Endothelial cell of umbilical vein (primary cell): ENCODE measurements at regions not wholly inside any gene's neighbourhood (a gene's known extent, or its start where the extent isn't known, plus 50 kb on each side); places are given as distances from the start of the nearest gene placed in this dataset.

Source experiments
- BruUV-seq: library from RNA; stranded (reverse); fragments of 400-500 nt; replicated peaks from 2 replicates; lab custom pipeline; 2021; lab: Mats Ljungman, UMichigan
- CTCF ChIA-PET: fragments of 300-600, 350-600 bp; sonication (Branson Sonifier 250); formaldehyde crosslinking; loops from one replicate; lab custom pipeline; 2021; ENCODE audit warnings: antibody characterized with exemption, inconsistent platforms; lab: Charles Lee
- POLR2A ChIA-PET: fragments of 300-600, 350-600 bp; sonication (Branson Sonifier 250); formaldehyde crosslinking; loops from one replicate; lab custom pipeline; 2021; ENCODE audit warnings: antibody characterized with exemption, inconsistent platforms; lab: Charles Lee
- DNase-seq: peaks from one replicate; pipeline ENCODE4 v3.0.0-alpha.2; 2011; ENCODE audit warnings: low read depth, low spot score
- FAIRE-seq: peaks from 2 replicates; lab custom pipeline; 2011; peaks lifted over from hg19 to GRCh38; lab: Jason Lieb, UNC
- H2AFZ ChIP-seq: 2 replicates; pipeline ENCODE4 v1.6.0; 2012; ENCODE audit warnings: low read depth, low read length, control low read depth, inconsistent platforms
- H3K27ac ChIP-seq: 2 replicates; pipeline ENCODE4 v1.5.1; 2011; ENCODE audit warnings: low read depth, mild to moderate bottlenecking, control low read depth, low read length, moderate library complexity; ENCODE audit not compliant: insufficient read depth
- H3K27me3 ChIP-seq, 2 experiments: 2 replicates each; pipeline versions ENCODE4 v1.6.0 to v1.6.1; 2011; ENCODE audit warnings: low read length in 2 of 2, mixed read lengths in 1 of 2; ENCODE audit not compliant: control insufficient read depth in 2 of 2, insufficient read depth in 2 of 2
- H3K36me3 ChIP-seq, 2 experiments: 2 replicates in 1 of 2; 3 replicates in 1 of 2; pipeline ENCODE4 v1.5.1; 2011; ENCODE audit warnings: low read length in 2 of 2, mild to moderate bottlenecking in 1 of 2, moderate library complexity in 1 of 2; ENCODE audit not compliant: control insufficient read depth in 2 of 2, insufficient read depth in 2 of 2; ENCODE audit errors: extremely low read depth in 1 of 2
- H3K4me1 ChIP-seq: 3 replicates; pipeline ENCODE4 v1.5.1; 2011; ENCODE audit warnings: mild to moderate bottlenecking, low read length; ENCODE audit not compliant: control insufficient read depth, insufficient read depth; ENCODE audit errors: extremely low read depth
- H3K4me2 ChIP-seq: 2 replicates; pipeline ENCODE4 v1.6.1; 2011; ENCODE audit warnings: low read length, control low read depth, mixed read lengths; ENCODE audit not compliant: insufficient read depth
- H3K4me3 ChIP-seq, 3 experiments: fragments of 200-600 bp in 1 of 3; sonication (generic), shearing (Covaris generic) in 1 of 3; replicated peaks in 1 of 3; 2 replicates each; pipeline ENCODE4 v1.5.1; 2011 to 2016; ENCODE audit warnings: control low read depth in 3 of 3, low read length in 3 of 3, mild to moderate bottlenecking in 2 of 3, inconsistent platforms in 1 of 3, low read depth in 1 of 3, moderate library complexity in 1 of 3; ENCODE audit not compliant: insufficient read depth in 1 of 3
- H3K79me2 ChIP-seq: 2 replicates; pipeline ENCODE4 v1.6.0; 2012; ENCODE audit warnings: low read length, inconsistent platforms; ENCODE audit not compliant: control insufficient read depth, insufficient read depth
- H3K9ac ChIP-seq: replicated peaks from 2 replicates; pipeline ENCODE3; 2011; ENCODE audit warnings: low read length, control low read depth; ENCODE audit not compliant: insufficient read depth; ENCODE audit errors: extremely low read depth
- H3K9me1 ChIP-seq: replicated peaks from 3 replicates; pipeline ENCODE4 v1.6.0; 2011; ENCODE audit warnings: mild to moderate bottlenecking, low read length; ENCODE audit not compliant: control insufficient read depth, insufficient read depth; ENCODE audit errors: extremely low read depth
- H3K9me3 ChIP-seq: replicated peaks from 2 replicates; pipeline ENCODE4 v1.5.1; 2012; ENCODE audit warnings: low read length, inconsistent platforms; ENCODE audit not compliant: control insufficient read depth, insufficient read depth
- H4K20me1 ChIP-seq: replicated peaks from 2 replicates; pipeline ENCODE3; 2011; ENCODE audit warnings: mild to moderate bottlenecking, low read length; ENCODE audit not compliant: control insufficient read depth, insufficient read depth; ENCODE audit errors: extremely low read depth
- CTCF ChIP-seq, 2 donors: IDR thresholded peaks; 1 replicate in 1 of 2; 2 replicates in 1 of 2; pipeline ENCODE4 v1.5.1; 2011; ENCODE audit warnings: low read length in 2 of 2, mild to moderate bottlenecking in 2 of 2, moderate library complexity in 2 of 2, control low read depth in 1 of 2, inconsistent platforms in 1 of 2, low read depth in 1 of 2; ENCODE audit not compliant: insufficient read depth in 1 of 2; ENCODE audit errors: extremely low read depth in 1 of 2
- EZH2 ChIP-seq: IDR thresholded peaks from 2 replicates; pipeline ENCODE4 v1.6.1; 2012; ENCODE audit warnings: borderline replicate concordance, low read depth, mild to moderate bottlenecking, moderate library complexity, low read length, inconsistent platforms; ENCODE audit not compliant: severe bottlenecking
- FOS ChIP-seq: IDR thresholded peaks from 2 replicates; pipeline ENCODE4 v1.6.1; 2011; ENCODE audit warnings: mild to moderate bottlenecking, low read length, moderate library complexity, borderline replicate concordance; ENCODE audit not compliant: insufficient read depth
- GATA2 ChIP-seq: IDR thresholded peaks from 2 replicates; pipeline ENCODE4 v1.7.0; 2011; ENCODE audit warnings: low read depth, mild to moderate bottlenecking, moderate library complexity, mixed read lengths, low read length; ENCODE audit not compliant: insufficient read length, insufficient read depth
- JUN ChIP-seq: IDR thresholded peaks from 2 replicates; pipeline ENCODE4 v1.6.1; 2011; ENCODE audit warnings: borderline replicate concordance, low read depth; ENCODE audit not compliant: insufficient read length, insufficient read depth
- MAX ChIP-seq: IDR thresholded peaks from 2 replicates; pipeline ENCODE4 v1.6.1; 2011; ENCODE audit not compliant: insufficient read depth, insufficient read length
- MYC ChIP-seq: IDR thresholded peaks from one replicate; pipeline ENCODE4 v1.6.1; 2011; ENCODE audit warnings: mild to moderate bottlenecking, low read depth, low read length
- POLR2A ChIP-seq: IDR thresholded peaks from 2 replicates; pipeline ENCODE4 v1.6.1; 2012; ENCODE audit warnings: low read depth, mild to moderate bottlenecking, control low read depth, low read length
- POLR2AphosphoS5 ChIP-seq: IDR thresholded peaks from 2 replicates; pipeline ENCODE4 v1.6.1; 2012; ENCODE audit warnings: low read depth, mild to moderate bottlenecking, control low read depth, low read length, moderate library complexity; ENCODE audit not compliant: insufficient read depth
- dilution Hi-C: fragments of 300-500 bp; cut with MboI; formaldehyde crosslinking; loops from one replicate; pipeline ENCODE4 v1.15.0; 2019; ENCODE audit warnings: low sequenced_read_pairs; ENCODE audit not compliant: extremely low pct_ligation_motif_present
- intact Hi-C: fragments of 100-400 bp; cut with micrococcal nuclease; formaldehyde crosslinking; loops from one replicate; pipeline ENCODE4 v1.10.0; 2022

- no peak overlapping the region for H3K4me2 ChIP-seq
- FAIRE-seq (no peak), DNase-seq (no peak)
- H3K4me3 ChIP-seq = no peak overlapping the region
- no peak overlapping the region for H3K27ac ChIP-seq
- dilution Hi-C loops = no loop called here
- no peaks in the 10 kb centered on the region for H3K36me3 ChIP-seq
- H4K20me1 ChIP-seq = no peaks in the 10 kb centered on the region
- no TSS peak for BruUV-seq
- H3K79me2 ChIP-seq = no peaks in the 10 kb centered on the region
- ChIA-PET CTCF (no interaction called here), POLR2A (no interaction called here)
- no peaks in the 10 kb centered on the region for H3K27me3 ChIP-seq
- no peak overlapping the region for H3K9ac ChIP-seq
- TF ChIP-seq POLR2A (no peak), POLR2AphosphoS5 (no peak), FOS (no peak), JUN (no peak), MAX (no peak), CTCF (IDR thresholded peaks at IDR 0.05; ENCODE audit: extremely low read depth in 1 of 2, insufficient read depth in 1 of 2, low read depth in 1 of 2, low read length in 2 of 2) (no peak), MYC (no peak), GATA2 (no peak), EZH2 (no peak)
- H3K9me3 ChIP-seq = peaks cover 7% of the 10 kb centered on the region
- no peaks in the 10 kb centered on the region for H3K4me1 ChIP-seq
- intact Hi-C loops = no loop called here
- no peak overlapping the region for H2AFZ ChIP-seq
- H3K9me1 ChIP-seq = no peaks in the 10 kb centered on the region
Observed at GRCh38 chr2:14690926-14691325, 58.4 kb downstream of the LRATD1 start.
